Tibial nerve (tissue), 4 donors: ENCODE measurements at regions not wholly inside any gene's neighbourhood (a gene's known extent, or its start where the extent isn't known, plus 50 kb on each side); places are given as distances from the start of the nearest gene placed in this dataset.
A peak's percentile ranks its signal among the peaks of the same experiment; 100 is the strongest.
"Not testable (repeated sequence)": the region's sequence is repeated elsewhere in the genome, so short reads cannot be mapped to it uniquely, and the experiment has no call there.

ENCODE experiments used
- DNase-seq, 2 donors: peaks; one replicate each; pipeline ENCODE4 v3.0.0-alpha.2; 2019; ENCODE audit warnings: low spot score in 2 of 2
- H3K27ac ChIP-seq, 4 donors: fragments of 200-600 bp; sonication (generic) in 3 of 4; one replicate each; pipeline ENCODE4 v1.5.1; 2017 to 2019; ENCODE audit warnings: mild to moderate bottlenecking in 1 of 4
- H3K27me3 ChIP-seq, 2 donors: fragments of 200-600 bp; sonication (generic) in 1 of 2; one replicate each; pipeline versions ENCODE4 v1.5.1 to v1.6.0; 2017 to 2019
- H3K36me3 ChIP-seq, 3 donors: fragments of 200-600 bp; sonication (generic); one replicate each; pipeline ENCODE4 v1.5.1; 2018 to 2019
- H3K4me1 ChIP-seq, 4 donors: fragments of 200-600 bp; sonication (generic) in 3 of 4; one replicate each; pipeline ENCODE4 v1.5.1; 2017 to 2019
- H3K4me3 ChIP-seq, 4 donors: fragments of 200-600 bp; sonication (generic) in 3 of 4; one replicate each; pipeline ENCODE4 v1.5.1; 2017 to 2019; ENCODE audit warnings: mild to moderate bottlenecking in 1 of 4, moderate library complexity in 1 of 4
- H3K9me3 ChIP-seq, 4 donors: fragments of 200-600 bp; sonication (generic) in 3 of 4; one replicate each; pipeline ENCODE4 v1.5.1; 2017 to 2019
- EP300 ChIP-seq, 2 donors: sonication (generic); formaldehyde crosslinking; IDR thresholded peaks; one replicate each; pipeline ENCODE4 v1.6.1; 2017; ENCODE audit warnings: antibody characterized with exemption in 2 of 2, mild to moderate bottlenecking in 1 of 2
- POLR2A ChIP-seq, 2 donors: fragments of 450-650 bp; IDR thresholded peaks; one replicate each; pipeline ENCODE4 v1.6.1; 2017; ENCODE audit warnings: antibody characterized with exemption in 2 of 2, mild to moderate bottlenecking in 2 of 2, moderate library complexity in 2 of 2
- WGBS, 2 donors: methylation state at CpG; one replicate each; pipeline ENCODE4 v1.1.5; 2018; 5-methylcytosine and 5-hydroxymethylcytosine counted together
- TF ChIP-seq, protein P1 (sequence below), 5 experiments: fragments of 200-600 bp in 3 of 5; fragments of 450-650 bp in 2 of 5; sonication (generic) in 3 of 5; IDR thresholded peaks; one replicate each; pipeline ENCODE4 v1.5.1; 2016 to 2019; ENCODE audit warnings: antibody characterized with exemption in 5 of 5, mild to moderate bottlenecking in 3 of 5, moderate library complexity in 2 of 5

DNA sequence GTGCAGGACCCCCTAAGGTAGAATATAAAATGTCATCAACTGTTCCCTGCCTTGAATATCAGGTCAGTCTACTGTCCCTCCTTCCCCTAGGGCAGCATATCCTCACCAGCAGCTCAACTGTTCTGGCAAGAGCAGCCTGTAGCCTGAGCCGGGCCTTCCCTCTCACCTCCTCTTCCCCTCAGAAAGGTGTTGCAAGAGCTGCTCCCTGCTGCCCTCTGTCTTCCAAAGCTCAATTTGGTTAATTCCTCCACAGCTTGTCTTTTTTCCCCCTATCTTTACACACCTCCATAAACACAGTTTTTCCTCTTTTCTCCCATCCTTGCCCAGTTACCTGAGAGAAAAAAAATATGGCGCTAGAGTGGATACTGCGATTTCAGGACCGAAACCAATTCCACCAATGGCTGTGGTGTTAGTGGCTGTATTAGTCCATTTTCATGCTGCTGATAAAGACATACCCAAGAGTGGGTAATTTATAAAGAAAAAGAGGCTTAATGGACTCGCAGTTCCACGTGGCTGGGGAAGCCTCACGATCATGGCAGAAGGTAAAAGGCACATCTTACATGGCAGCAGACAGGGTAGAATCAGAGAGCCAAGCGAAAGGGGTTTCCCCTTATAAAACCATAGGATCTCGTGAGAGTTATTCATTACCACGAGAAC, 184.7 kb downstream of the MREG start:
- TF ChIP-seq EP300 (IDR thresholded peaks at IDR 0.05) (no peak), POLR2A (IDR thresholded peaks at IDR 0.05) (no peak)
- TF ChIP-seq, protein P1, sequence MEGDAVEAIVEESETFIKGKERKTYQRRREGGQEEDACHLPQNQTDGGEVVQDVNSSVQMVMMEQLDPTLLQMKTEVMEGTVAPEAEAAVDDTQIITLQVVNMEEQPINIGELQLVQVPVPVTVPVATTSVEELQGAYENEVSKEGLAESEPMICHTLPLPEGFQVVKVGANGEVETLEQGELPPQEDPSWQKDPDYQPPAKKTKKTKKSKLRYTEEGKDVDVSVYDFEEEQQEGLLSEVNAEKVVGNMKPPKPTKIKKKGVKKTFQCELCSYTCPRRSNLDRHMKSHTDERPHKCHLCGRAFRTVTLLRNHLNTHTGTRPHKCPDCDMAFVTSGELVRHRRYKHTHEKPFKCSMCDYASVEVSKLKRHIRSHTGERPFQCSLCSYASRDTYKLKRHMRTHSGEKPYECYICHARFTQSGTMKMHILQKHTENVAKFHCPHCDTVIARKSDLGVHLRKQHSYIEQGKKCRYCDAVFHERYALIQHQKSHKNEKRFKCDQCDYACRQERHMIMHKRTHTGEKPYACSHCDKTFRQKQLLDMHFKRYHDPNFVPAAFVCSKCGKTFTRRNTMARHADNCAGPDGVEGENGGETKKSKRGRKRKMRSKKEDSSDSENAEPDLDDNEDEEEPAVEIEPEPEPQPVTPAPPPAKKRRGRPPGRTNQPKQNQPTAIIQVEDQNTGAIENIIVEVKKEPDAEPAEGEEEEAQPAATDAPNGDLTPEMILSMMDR (IDR thresholded peaks at IDR 0.05) = peak; percentile 35 to 60 (median 42)
- H3K4me3 ChIP-seq = no peak overlapping the region
- H3K27ac ChIP-seq = no peak overlapping the region
- no peaks in the 10 kb centered on the region for H3K27me3 ChIP-seq
- H3K36me3 ChIP-seq = no peaks in the 10 kb centered on the region
- WGBS, 2 donors = 79 to 87% methylated on average over 10 of the region's 10 CpGs
- DNase-seq = peak in 1 of 2 donors; percentile 36
- H3K9me3 ChIP-seq = no peaks in the 10 kb centered on the region
- H3K4me1 ChIP-seq = peaks cover 0 to 43% (median 5%) of the 10 kb centered on the region in 4 donors

DNA sequence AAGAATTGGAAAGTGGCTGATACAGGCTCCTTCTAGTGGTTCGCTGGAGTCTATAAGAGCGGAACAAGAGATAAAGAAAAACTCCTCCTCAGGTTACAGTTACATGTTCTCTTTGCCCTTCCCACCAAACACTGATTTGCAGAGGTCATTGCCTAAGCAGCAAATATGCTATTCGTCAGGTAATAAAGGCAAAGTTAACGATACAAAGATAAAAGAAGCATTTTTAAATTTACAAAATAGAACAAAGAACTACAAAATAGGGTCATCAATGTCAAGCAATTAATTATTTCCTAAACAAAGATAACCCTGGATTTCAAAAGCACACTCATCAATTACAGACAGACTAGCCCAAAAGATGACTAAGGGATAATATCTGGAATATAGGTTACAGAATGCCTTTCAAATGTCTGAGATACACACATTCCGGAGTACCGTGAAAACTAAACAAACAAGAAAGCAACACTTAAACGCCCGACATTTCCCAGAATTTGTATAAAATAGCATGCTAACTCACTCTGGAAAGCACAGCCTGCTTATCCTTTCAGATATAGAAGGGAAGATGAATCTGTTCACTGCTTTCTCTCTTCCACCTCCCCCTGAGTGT, 186.4 kb downstream of the MREG start:
- Histone ChIP-seq H3K27ac (peak overlapping the region in 1 of 4 donors; percentile 27), H3K9me3 (no peaks in the 10 kb centered on the region), H3K36me3 (no peaks in the 10 kb centered on the region), H3K4me1 (peaks cover 0 to 29% (median 2%) of the 10 kb centered on the region in 4 donors), H3K27me3 (no peaks in the 10 kb centered on the region), H3K4me3 (no peak overlapping the region)
- TF ChIP-seq POLR2A (IDR thresholded peaks at IDR 0.05) = no peak
- no peak for TF ChIP-seq EP300 (IDR thresholded peaks at IDR 0.05)
- TF ChIP-seq, protein P1 (IDR thresholded peaks at IDR 0.05) = no peak
- WGBS, 2 donors = 32 to 40% methylated on average over 8 of the region's 8 CpGs
- DNase-seq = no peak

DNA sequence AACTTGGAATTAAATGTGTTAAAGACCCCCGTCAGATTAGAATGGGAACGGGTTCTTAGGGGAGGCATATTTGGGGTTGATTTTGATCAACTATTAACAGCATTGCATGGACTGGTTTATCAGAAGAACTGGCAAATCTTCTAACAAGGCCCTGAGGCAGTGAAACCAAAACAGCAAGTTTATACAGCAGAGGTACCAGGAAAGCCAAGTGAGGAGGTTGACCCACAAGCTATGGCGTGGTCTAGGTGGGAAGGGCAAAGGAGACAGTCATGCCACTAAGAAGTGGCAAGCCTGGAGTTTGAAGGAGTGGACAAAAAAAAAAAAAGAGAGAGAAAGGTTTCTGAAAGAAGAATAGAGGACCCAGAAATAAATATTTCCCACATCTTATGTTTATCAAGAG, 187.0 kb downstream of the MREG start:
- no peak overlapping the region for H3K27ac ChIP-seq
- H3K36me3 ChIP-seq = no peaks in the 10 kb centered on the region
- no peaks in the 10 kb centered on the region for H3K27me3 ChIP-seq
- peaks cover 0 to 6% (median 0%) of the 10 kb centered on the region in 4 donors for H3K9me3 ChIP-seq
- peaks cover 0 to 23% (median 2%) of the 10 kb centered on the region in 4 donors for H3K4me1 ChIP-seq
- no peak for DNase-seq
- H3K4me3 ChIP-seq = no peak overlapping the region
- TF ChIP-seq, protein P1 (IDR thresholded peaks at IDR 0.05) = no peak
- WGBS, 2 donors = 62 to 73% methylated on average over 3 of the region's 3 CpGs

DNA sequence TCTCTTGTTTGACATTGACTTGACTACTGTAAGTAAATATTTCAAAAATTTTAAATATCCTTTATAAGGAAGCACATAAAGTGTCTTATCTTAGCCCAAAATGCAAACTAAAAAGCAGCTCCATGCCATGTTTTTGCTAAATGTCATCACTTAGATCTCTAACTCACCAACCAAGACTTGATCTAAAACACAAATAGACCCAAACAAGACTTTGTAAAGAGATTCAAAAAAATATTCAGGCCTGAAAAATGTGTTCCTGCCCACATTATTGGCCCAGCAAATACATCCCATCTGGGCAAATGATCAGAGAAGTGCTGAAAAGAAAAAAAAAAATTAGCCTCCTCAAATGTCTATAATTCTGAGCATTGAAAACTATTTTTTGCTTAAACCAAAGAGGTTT, 187.6 kb downstream of the MREG start:
- H3K27me3 ChIP-seq = no peaks in the 10 kb centered on the region

DNA sequence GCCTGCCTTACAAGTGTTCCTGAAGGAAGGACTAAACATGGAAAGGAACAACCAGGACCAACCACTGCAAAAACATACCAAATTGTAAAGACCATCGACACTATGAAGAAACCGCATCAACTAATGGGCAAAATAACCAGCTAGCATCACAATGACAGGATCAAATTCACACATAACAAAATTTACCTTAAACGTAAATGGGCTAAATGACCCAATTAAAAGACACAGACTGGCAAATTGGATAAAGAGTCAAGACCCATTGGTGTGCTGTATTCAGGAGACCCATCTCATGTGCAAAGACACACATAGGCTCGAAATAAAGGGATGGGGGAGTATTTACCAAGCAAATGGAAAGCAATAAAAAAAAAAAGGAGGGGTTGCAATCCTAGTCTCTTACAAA, 192.1 kb downstream of the MREG start:
- H3K9me3 ChIP-seq = peaks cover 0 to 24% (median 0%) of the 10 kb centered on the region in 4 donors
- 88 to 90% methylated on average over 4 of the region's 4 CpGs for whole genome bisulfite sequencing, 2 donors
- DNase-seq, H3K36me3 ChIP-seq, H3K27me3 ChIP-seq, H3K27ac ChIP-seq, H3K4me3 ChIP-seq, H3K4me1 ChIP-seq: not testable (repeated sequence)

More for the DNA sequence above, 187.6 kb downstream of the MREG start:
- H3K36me3 ChIP-seq = no peaks in the 10 kb centered on the region
- no peak overlapping the region for H3K27ac ChIP-seq
- no peak for DNase-seq
- H3K9me3 ChIP-seq = peaks cover 0 to 12% (median 0%) of the 10 kb centered on the region in 4 donors
- TF ChIP-seq, protein P1 (IDR thresholded peaks at IDR 0.05) = no peak
- TF ChIP-seq EP300 (IDR thresholded peaks at IDR 0.05) (no peak), POLR2A (IDR thresholded peaks at IDR 0.05) (no peak)
- no peak overlapping the region for H3K4me3 ChIP-seq
- peaks cover 0 to 18% (median 2%) of the 10 kb centered on the region in 4 donors for H3K4me1 ChIP-seq

DNA sequence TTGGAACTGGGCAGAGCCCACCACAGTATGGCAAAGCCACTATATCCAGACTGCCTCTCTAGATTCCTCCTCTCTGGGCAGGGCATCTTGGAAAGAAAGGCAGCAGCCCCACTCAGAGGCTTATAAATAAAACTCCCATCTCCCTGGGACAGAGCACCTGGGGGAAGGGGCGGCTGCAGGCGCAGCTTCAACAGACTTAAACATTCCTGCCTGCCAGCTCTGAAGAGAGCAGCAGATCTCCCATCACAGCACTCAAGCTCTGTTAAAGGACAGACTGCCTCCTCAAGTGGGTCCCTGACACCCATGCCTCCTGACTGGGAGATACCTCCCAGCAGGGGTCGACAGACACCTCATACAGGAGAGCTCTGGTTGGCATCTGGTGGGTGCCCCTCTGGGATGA, 193.6 kb downstream of the MREG start:
- H3K27me3 ChIP-seq, H3K4me1 ChIP-seq, DNase-seq, H3K36me3 ChIP-seq, H3K4me3 ChIP-seq, H3K27ac ChIP-seq: not testable (repeated sequence)
- 93 to 97% methylated on average over 3 of the region's 3 CpGs for WGBS, 2 donors
- peaks cover 0 to 24% (median 0%) of the 10 kb centered on the region in 4 donors for H3K9me3 ChIP-seq
